ENCODE measurements at regions not wholly inside any gene's neighbourhood (a gene's known extent, or its start where the extent isn't known, plus 50 kb on each side); places are given as distances from the start of the nearest gene placed in this dataset.

- TF ChIP-seq POLR2AphosphoS5 (IDR thresholded peaks at IDR 0.05) (no peak), CTCF (IDR thresholded peaks at IDR 0.05) (no peak), POLR2A (IDR thresholded peaks at IDR 0.05) (no peak), EP300 (IDR thresholded peaks at IDR 0.05) (no peak)
These were observed 465.8 kb downstream of the ARL4A start for GRCh38 chr7:13153266-13153665.

All from suprapubic skin (tissue), 4 donors.